ENCODE measurements at regions not wholly inside any gene's neighbourhood (a gene's known extent, or its start where the extent isn't known, plus 50 kb on each side); places are given as distances from the start of the nearest gene placed in this dataset.

DNA sequence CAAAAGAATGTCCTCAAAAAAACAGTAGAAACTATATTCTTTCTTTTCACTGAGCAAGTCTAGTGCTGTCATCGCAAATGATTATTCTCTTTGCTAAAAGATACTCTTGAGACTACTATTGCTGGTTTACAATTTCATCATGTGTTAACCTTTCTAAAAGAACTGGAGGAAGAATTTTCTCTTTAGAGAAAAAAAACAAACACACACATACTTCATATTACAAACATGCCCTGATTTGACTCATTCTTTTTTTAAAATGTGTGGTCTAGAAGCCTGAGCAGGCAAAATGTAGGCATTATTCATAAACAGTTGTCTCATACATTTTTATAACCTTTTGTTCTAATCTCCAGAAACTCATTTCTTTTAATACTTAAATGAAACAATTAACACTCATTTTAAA, 60.6 kb upstream of the FAT4 start:
- TF ChIP-seq, protein P1, sequence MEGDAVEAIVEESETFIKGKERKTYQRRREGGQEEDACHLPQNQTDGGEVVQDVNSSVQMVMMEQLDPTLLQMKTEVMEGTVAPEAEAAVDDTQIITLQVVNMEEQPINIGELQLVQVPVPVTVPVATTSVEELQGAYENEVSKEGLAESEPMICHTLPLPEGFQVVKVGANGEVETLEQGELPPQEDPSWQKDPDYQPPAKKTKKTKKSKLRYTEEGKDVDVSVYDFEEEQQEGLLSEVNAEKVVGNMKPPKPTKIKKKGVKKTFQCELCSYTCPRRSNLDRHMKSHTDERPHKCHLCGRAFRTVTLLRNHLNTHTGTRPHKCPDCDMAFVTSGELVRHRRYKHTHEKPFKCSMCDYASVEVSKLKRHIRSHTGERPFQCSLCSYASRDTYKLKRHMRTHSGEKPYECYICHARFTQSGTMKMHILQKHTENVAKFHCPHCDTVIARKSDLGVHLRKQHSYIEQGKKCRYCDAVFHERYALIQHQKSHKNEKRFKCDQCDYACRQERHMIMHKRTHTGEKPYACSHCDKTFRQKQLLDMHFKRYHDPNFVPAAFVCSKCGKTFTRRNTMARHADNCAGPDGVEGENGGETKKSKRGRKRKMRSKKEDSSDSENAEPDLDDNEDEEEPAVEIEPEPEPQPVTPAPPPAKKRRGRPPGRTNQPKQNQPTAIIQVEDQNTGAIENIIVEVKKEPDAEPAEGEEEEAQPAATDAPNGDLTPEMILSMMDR (IDR thresholded peaks at IDR 0.05; ENCODE audit: low read length): no peak
- no peak for TF ChIP-seq EZH2 (optimal IDR thresholded peaks at IDR 0.05; ENCODE audit: low read depth, low read length)
